H9 (cell line): ENCODE measurements at regions not wholly inside any gene's neighbourhood (a gene's known extent, or its start where the extent isn't known, plus 50 kb on each side); places are given as distances from the start of the nearest gene placed in this dataset.

ENCODE experiments used
- DNase-seq: peaks from one replicate; pipeline ENCODE4 v3.0.0-alpha.2; 2017
- H2AFZ ChIP-seq: one replicate; pipeline ENCODE4 v1.6.1; 2013; ENCODE audit warnings: mild to moderate bottlenecking, low read length, control low read depth, moderate library complexity
- H2AK5ac ChIP-seq: 2 replicates; pipeline ENCODE4 v1.6.1; 2013; ENCODE audit warnings: low read length, control low read depth, mixed read lengths; ENCODE audit not compliant: insufficient read length
- H2BK120ac ChIP-seq: one replicate; pipeline ENCODE4 v1.6.1; 2013; ENCODE audit warnings: low read depth, mild to moderate bottlenecking, low read length, control low read depth, inconsistent platforms; ENCODE audit not compliant: poor library complexity, severe bottlenecking
- H2BK12ac ChIP-seq: 2 replicates; pipeline ENCODE4 v1.6.1; 2013; ENCODE audit warnings: low read length, control low read depth, mixed read lengths, low read depth; ENCODE audit not compliant: insufficient read length
- H2BK15ac ChIP-seq: 2 replicates; pipeline ENCODE4 v1.6.1; 2013; ENCODE audit warnings: low read depth, low read length, control low read depth
- H2BK20ac ChIP-seq: one replicate; pipeline ENCODE4 v1.6.1; 2013; ENCODE audit warnings: low read depth, mild to moderate bottlenecking, low read length, control low read depth, inconsistent platforms; ENCODE audit not compliant: poor library complexity, severe bottlenecking
- H2BK5ac ChIP-seq: 2 replicates; pipeline ENCODE4 v1.6.1; 2013; ENCODE audit warnings: low read length, control low read depth, mixed read lengths; ENCODE audit not compliant: insufficient read length
- H3K14ac ChIP-seq: 2 replicates; pipeline ENCODE4 v1.6.1; 2013; ENCODE audit warnings: low read length, control low read depth; ENCODE audit not compliant: insufficient read depth
- H3K18ac ChIP-seq: 2 replicates; pipeline ENCODE4 v1.6.1; 2013; ENCODE audit warnings: low read depth, mild to moderate bottlenecking, mixed read lengths, low read length, control low read depth; ENCODE audit not compliant: insufficient read length
- H3K23ac ChIP-seq: 2 replicates; pipeline ENCODE4 v1.6.1; 2013; ENCODE audit warnings: low read length, control low read depth, mixed read lengths, low read depth; ENCODE audit not compliant: insufficient read length
- H3K23me2 ChIP-seq: 2 replicates; pipeline ENCODE4 v1.6.1; 2013; ENCODE audit warnings: low read depth, mild to moderate bottlenecking, mixed read lengths, low read length, control low read depth; ENCODE audit not compliant: insufficient read length, poor library complexity, severe bottlenecking
- H3K27ac ChIP-seq: 2 replicates; pipeline ENCODE4 v1.5.1; 2013; ENCODE audit warnings: low read length, control low read depth, mixed read lengths, low read depth; ENCODE audit not compliant: insufficient read length
- H3K27me3 ChIP-seq: 2 replicates; pipeline ENCODE4 v1.6.1; 2013; ENCODE audit warnings: low read length, control low read depth, inconsistent platforms; ENCODE audit not compliant: insufficient read depth
- H3K4ac ChIP-seq: 2 replicates; pipeline ENCODE4 v1.6.1; 2013; ENCODE audit warnings: low read depth, mild to moderate bottlenecking, control low read depth, inconsistent platforms, low read length, moderate library complexity
- H3K4me1 ChIP-seq: 2 replicates; pipeline ENCODE4 v1.6.1; 2013; ENCODE audit warnings: low read length, control low read depth, inconsistent platforms; ENCODE audit not compliant: insufficient read depth
- H3K4me2 ChIP-seq: 2 replicates; pipeline ENCODE4 v1.6.1; 2013; ENCODE audit warnings: low read length, control low read depth, mixed read lengths; ENCODE audit not compliant: insufficient read length, insufficient read depth
- H3K56ac ChIP-seq: 2 replicates; pipeline ENCODE4 v1.6.1; 2013; ENCODE audit warnings: low read depth, mild to moderate bottlenecking, mixed read lengths, low read length, control low read depth; ENCODE audit not compliant: insufficient read length
- H3K79me1 ChIP-seq: 2 replicates; pipeline ENCODE4 v1.6.1; 2013; ENCODE audit warnings: low read depth, mild to moderate bottlenecking, moderate library complexity, low read length, control low read depth, inconsistent platforms; ENCODE audit not compliant: insufficient read depth, poor library complexity, severe bottlenecking
- H3K79me2 ChIP-seq: 2 replicates; pipeline ENCODE4 v1.6.1; 2013; ENCODE audit warnings: low read length, control low read depth, inconsistent platforms; ENCODE audit not compliant: insufficient read depth
- H3K9ac ChIP-seq: 2 replicates; pipeline ENCODE4 v1.6.1; 2013; ENCODE audit warnings: low read length, control low read depth, mixed read lengths; ENCODE audit not compliant: insufficient read length; ENCODE audit errors: extremely low read depth
- H3K9me3 ChIP-seq: one replicate; pipeline ENCODE4 v1.6.1; 2013; ENCODE audit warnings: low read depth, low read length, inconsistent platforms; ENCODE audit not compliant: control insufficient read depth
- H3T11ph ChIP-seq: one replicate; pipeline ENCODE4 v1.6.1; 2013; ENCODE audit warnings: mild to moderate bottlenecking, low read length, control low read depth, inconsistent platforms
- H4K20me1 ChIP-seq: one replicate; pipeline ENCODE4 v1.6.1; 2013; ENCODE audit not compliant: control insufficient read depth, insufficient read length, insufficient read depth
- H4K5ac ChIP-seq: 2 replicates; pipeline ENCODE4 v1.6.1; 2013; ENCODE audit warnings: low read depth, mild to moderate bottlenecking, mixed read lengths, low read length, control low read depth; ENCODE audit not compliant: insufficient read length
- H4K8ac ChIP-seq: replicated peaks from 2 replicates; pipeline ENCODE4 v1.6.1; 2013; ENCODE audit warnings: low read length, control low read depth, mixed read lengths, low read depth; ENCODE audit not compliant: insufficient read length
- H4K91ac ChIP-seq: 2 replicates; pipeline ENCODE4 v1.6.1; 2013; ENCODE audit warnings: low read depth, mild to moderate bottlenecking, moderate library complexity, mixed read lengths, low read length, control low read depth; ENCODE audit not compliant: insufficient read length
- H3K27ac Mint-ChIP-seq, 3 experiments: 2 replicates in 2 of 3; 3 replicates in 1 of 3; pipeline ENCODE4 v1.8.0; 2020 to 2021; ENCODE audit warnings: mixed read lengths in 3 of 3, mild to moderate bottlenecking in 1 of 3, moderate library complexity in 1 of 3
- H3K27me3 Mint-ChIP-seq: 2 replicates; pipeline ENCODE4 v1.8.0; 2021; ENCODE audit warnings: low read depth, mild to moderate bottlenecking, moderate library complexity, mixed read lengths
- H3K36me3 Mint-ChIP-seq, 3 experiments: 2 replicates in 2 of 3; 3 replicates in 1 of 3; pipeline ENCODE4 v1.8.0; 2020 to 2021; ENCODE audit warnings: low read depth in 3 of 3, mixed read lengths in 3 of 3; ENCODE audit not compliant: insufficient read depth in 1 of 3
- H3K4me1 Mint-ChIP-seq, 2 experiments: 2 replicates each; pipeline ENCODE4 v1.8.0; 2020; ENCODE audit warnings: mixed read lengths in 2 of 2
- H3K4me3 Mint-ChIP-seq, 2 experiments: 2 replicates in 1 of 2; 3 replicates in 1 of 2; pipeline ENCODE4 v1.8.0; 2020 to 2021; ENCODE audit warnings: mild to moderate bottlenecking in 2 of 2, mixed read lengths in 2 of 2, moderate library complexity in 1 of 2
- H3K9me3 Mint-ChIP-seq, 2 experiments: 2 replicates in 1 of 2; 3 replicates in 1 of 2; pipeline ENCODE4 v1.8.0; 2020; ENCODE audit warnings: mild to moderate bottlenecking in 2 of 2, mixed read lengths in 2 of 2, moderate library complexity in 1 of 2
- CTCF ChIP-seq: fragments of 200-600 bp; sonication (generic); conservative IDR thresholded peaks from 3 replicates; pipeline ENCODE4 v1.8.0; 2021; ENCODE audit warnings: antibody characterized with exemption, mild to moderate bottlenecking
- WGBS: extraction: QIAGEN DNeasy Blood & Tissue Kit; methylation state at CpG from one replicate; pipeline ENCODE4 v1.1.7; 2013; ENCODE audit warnings: missing lambda C conversion rate, low lambda C conversion rate, mixed read lengths; ENCODE audit not compliant: insufficient read length; ENCODE audit errors: extremely low coverage; 5-methylcytosine and 5-hydroxymethylcytosine counted together

GRCh38 chr13:104597546-104598180 lies 1531.4 kb upstream of the SLC10A2 start:
- no peak for TF ChIP-seq CTCF
- H3K27ac Mint-ChIP-seq, result no peak overlapping the region
- H3K14ac ChIP-seq, result no peak overlapping the region
- peaks cover 3 to 5% of the 10 kb centered on the region in 2 experiments; a peak in 3 of 4 replicates for H3K4me1 Mint-ChIP-seq
- no peaks in the 10 kb centered on the region for H3K79me1 ChIP-seq
- no peak overlapping the region for H4K91ac ChIP-seq
- no peak overlapping the region for H2BK120ac ChIP-seq
- H3K36me3 Mint-ChIP-seq, result peaks cover 0 to 1% (median 0%) of the 10 kb centered on the region in 3 experiments; a peak in 1 of 7 replicates
- no peak overlapping the region for H4K8ac ChIP-seq
- no peak for DNase-seq
- WGBS, result no CpG with 5 or more reads among the region's 2 CpGs
- no peak overlapping the region for H3K4ac ChIP-seq
- H3K9ac ChIP-seq, result no peak overlapping the region
- no peak overlapping the region for H2AFZ ChIP-seq
- no peak overlapping the region for H2BK15ac ChIP-seq
- H3K9me3 ChIP-seq, result no peaks in the 10 kb centered on the region
- H2BK20ac ChIP-seq, result no peak overlapping the region
- H3K18ac ChIP-seq, result no peak overlapping the region
- no peak overlapping the region for H2AK5ac ChIP-seq
- H3K27me3 ChIP-seq, result no peaks in the 10 kb centered on the region
- no peak overlapping the region for H2BK12ac ChIP-seq
- H3K27ac ChIP-seq, result no peak overlapping the region
- no peak overlapping the region for H3K4me3 Mint-ChIP-seq
- H3K79me2 ChIP-seq, result no peaks in the 10 kb centered on the region
- no peaks in the 10 kb centered on the region for H3K9me3 Mint-ChIP-seq
- no peak overlapping the region for H3K23ac ChIP-seq
- no peak overlapping the region for H3T11ph ChIP-seq
- H3K56ac ChIP-seq, result no peak overlapping the region
- no peaks in the 10 kb centered on the region; the same call in 1 of the 2 replicates for H3K27me3 Mint-ChIP-seq
- H3K23me2 ChIP-seq, result no peaks in the 10 kb centered on the region
- H2BK5ac ChIP-seq, result no peak overlapping the region
- no peak overlapping the region for H4K5ac ChIP-seq
- H3K4me2 ChIP-seq, result no peak overlapping the region
- no peaks in the 10 kb centered on the region for H4K20me1 ChIP-seq
- no peaks in the 10 kb centered on the region for H3K4me1 ChIP-seq
